Karpas-422 (cell line): ENCODE measurements at regions not wholly inside any gene's neighbourhood (a gene's known extent, or its start where the extent isn't known, plus 50 kb on each side); places are given as distances from the start of the nearest gene placed in this dataset.
"Not testable (repeated sequence)": the region's sequence is repeated elsewhere in the genome, so short reads cannot be mapped to it uniquely, and the experiment has no call there.

Experiments
- DNase-seq: peaks from one replicate; pipeline ENCODE4 v3.0.0-alpha.2; 2015
- H2AFZ ChIP-seq: fragments of 200-600 bp; sonication (generic); 2 replicates; pipeline ENCODE4 v1.6.1; 2014; ENCODE audit warnings: antibody characterized with exemption, low read length, mixed read lengths
- H3K27ac ChIP-seq: fragments of 200-600 bp; sonication (generic); 2 replicates; pipeline ENCODE4 v1.5.1; 2014; ENCODE audit warnings: mild to moderate bottlenecking, low read length, moderate library complexity
- H3K27me3 ChIP-seq: fragments of 200-600 bp; sonication (generic); 2 replicates; pipeline ENCODE4 v1.6.1; 2014; ENCODE audit warnings: low read length, mixed read lengths
- H3K36me3 ChIP-seq: fragments of 200-600 bp; sonication (generic); 2 replicates; pipeline ENCODE4 v1.6.1; 2014; ENCODE audit warnings: low read length, mixed read lengths; ENCODE audit not compliant: insufficient read depth
- H3K4me1 ChIP-seq: fragments of 200-600 bp; sonication (generic); 2 replicates; pipeline ENCODE4 v1.6.1; 2014; ENCODE audit warnings: mild to moderate bottlenecking, low read length, mixed read lengths
- H3K4me2 ChIP-seq: fragments of 200-600 bp; sonication (generic); 2 replicates; pipeline ENCODE4 v1.6.1; 2014; ENCODE audit warnings: low read length, low read depth, mild to moderate bottlenecking; ENCODE audit not compliant: poor library complexity, severe bottlenecking
- H3K4me3 ChIP-seq: fragments of 200-600 bp; sonication (generic); 2 replicates; pipeline ENCODE4 v1.5.1; 2014; ENCODE audit warnings: mild to moderate bottlenecking, antibody characterized with exemption, low read length, mixed read lengths
- H3K79me2 ChIP-seq: fragments of 200-600 bp; sonication (generic); 2 replicates; pipeline ENCODE4 v1.6.1; 2014; ENCODE audit warnings: mild to moderate bottlenecking, low read length, mixed read lengths
- H3K9ac ChIP-seq: fragments of 200-600 bp; sonication (generic); 2 replicates; pipeline ENCODE4 v1.6.0; 2014; ENCODE audit warnings: low read length
- H3K9me2 ChIP-seq: fragments of 200-600 bp; sonication (generic), shearing (Covaris generic); replicated peaks from 2 replicates; pipeline ENCODE4 v1.6.0; 2014; ENCODE audit warnings: mild to moderate bottlenecking, low read length, moderate library complexity; ENCODE audit not compliant: insufficient read depth
- H3K9me3 ChIP-seq: fragments of 300-700, 200-600 bp; sonication (generic); 2 replicates; pipeline ENCODE4 v1.6.1; 2014; ENCODE audit warnings: low read length, mixed read lengths
- H4K20me1 ChIP-seq: fragments of 200-600 bp; sonication (generic); 2 replicates; pipeline ENCODE4 v1.6.1; 2014; ENCODE audit warnings: mild to moderate bottlenecking, antibody characterized with exemption, low read length, low read depth; ENCODE audit not compliant: insufficient read depth

DNA sequence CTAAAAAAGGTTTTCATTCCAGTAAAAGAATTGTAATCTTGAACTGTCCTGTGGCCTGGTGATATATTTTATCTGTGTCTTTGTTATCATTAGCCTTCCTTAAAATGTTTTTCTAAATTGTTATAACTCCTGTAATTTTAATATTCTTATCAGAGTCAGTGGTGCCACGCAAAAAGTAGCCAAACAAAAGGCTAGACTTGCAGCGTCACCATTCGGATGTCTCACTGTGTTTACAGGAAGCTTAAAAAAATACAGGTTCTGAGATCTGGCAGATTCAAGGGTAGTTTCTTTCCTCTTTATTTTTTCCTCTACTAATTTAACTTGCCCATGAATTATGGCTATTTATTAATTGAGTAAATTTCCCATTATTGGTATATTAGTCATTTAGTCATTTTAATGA is 362.3 kb downstream of the MAT2B start:
- H3K9me2 ChIP-seq = no peaks in the 10 kb centered on the region
- no peaks in the 10 kb centered on the region for H3K4me1 ChIP-seq
- no peak overlapping the region for H3K9ac ChIP-seq
- no peaks in the 10 kb centered on the region for H3K9me3 ChIP-seq
- no peak for DNase-seq
- H3K36me3 ChIP-seq = no peaks in the 10 kb centered on the region
- no peak overlapping the region for H3K4me2 ChIP-seq
- H2AFZ ChIP-seq = no peak overlapping the region
- no peak overlapping the region for H3K4me3 ChIP-seq
- H3K79me2 ChIP-seq = no peaks in the 10 kb centered on the region
- H4K20me1 ChIP-seq = no peaks in the 10 kb centered on the region
- no peaks in the 10 kb centered on the region for H3K27me3 ChIP-seq
- no peak overlapping the region for H3K27ac ChIP-seq

GRCh38 chr5:163869581-163869980 is 364.2 kb downstream of the MAT2B start:
- Histone ChIP-seq H3K4me1 (no peaks in the 10 kb centered on the region), H3K4me3 (no peak overlapping the region), H3K4me2 (no peak overlapping the region), H3K9me3 (no peaks in the 10 kb centered on the region), H3K79me2 (no peaks in the 10 kb centered on the region), H3K27me3 (no peaks in the 10 kb centered on the region), H2AFZ (no peak overlapping the region), H3K36me3 (no peaks in the 10 kb centered on the region), H4K20me1 (no peaks in the 10 kb centered on the region), H3K9me2 (no peaks in the 10 kb centered on the region), H3K9ac (no peak overlapping the region), H3K27ac (no peak overlapping the region)
- no peak for DNase-seq

DNA sequence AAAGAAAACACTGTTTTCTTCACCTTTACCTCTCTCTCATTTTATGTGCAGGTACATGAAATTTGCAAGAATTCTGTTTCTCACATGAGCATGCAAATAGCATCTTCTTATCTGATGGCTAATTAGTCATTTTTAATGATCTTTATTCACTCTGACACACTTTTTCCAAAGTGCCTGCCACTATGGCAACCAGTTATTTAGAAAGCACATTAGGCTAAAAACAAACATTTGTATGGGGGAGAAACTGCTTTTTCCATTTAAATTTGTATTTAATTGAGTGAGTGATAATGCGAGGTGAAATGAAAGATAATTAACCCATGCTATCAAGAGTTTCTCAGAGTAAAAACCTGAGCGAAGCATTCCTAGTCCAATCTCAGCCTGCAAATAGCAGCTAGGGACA is 365.0 kb downstream of the MAT2B start:
- no peak overlapping the region for H3K9ac ChIP-seq

GRCh38 chr5:163874431-163874830 is 369.0 kb downstream of the MAT2B start:
- Histone ChIP-seq H3K27ac (no peak overlapping the region), H4K20me1 (no peaks in the 10 kb centered on the region), H3K4me3 (no peak overlapping the region), H3K36me3 (no peaks in the 10 kb centered on the region), H3K27me3 (no peaks in the 10 kb centered on the region), H3K79me2 (no peaks in the 10 kb centered on the region), H3K9me2 (no peaks in the 10 kb centered on the region), H3K4me1 (no peaks in the 10 kb centered on the region), H3K4me2 (no peak overlapping the region), H3K9ac (no peak overlapping the region), H2AFZ (no peak overlapping the region), H3K9me3 (no peaks in the 10 kb centered on the region)
- DNase-seq = no peak

More for the DNA sequence above, 365.0 kb downstream of the MAT2B start:
- Histone ChIP-seq H3K4me3 (no peak overlapping the region), H3K4me1 (no peaks in the 10 kb centered on the region), H2AFZ (no peak overlapping the region), H3K9me2 (no peaks in the 10 kb centered on the region), H3K9me3 (no peaks in the 10 kb centered on the region), H4K20me1 (no peaks in the 10 kb centered on the region), H3K36me3 (no peaks in the 10 kb centered on the region), H3K27ac (no peak overlapping the region), H3K4me2 (no peak overlapping the region), H3K79me2 (no peaks in the 10 kb centered on the region), H3K27me3 (no peaks in the 10 kb centered on the region)
- no peak for DNase-seq

DNA sequence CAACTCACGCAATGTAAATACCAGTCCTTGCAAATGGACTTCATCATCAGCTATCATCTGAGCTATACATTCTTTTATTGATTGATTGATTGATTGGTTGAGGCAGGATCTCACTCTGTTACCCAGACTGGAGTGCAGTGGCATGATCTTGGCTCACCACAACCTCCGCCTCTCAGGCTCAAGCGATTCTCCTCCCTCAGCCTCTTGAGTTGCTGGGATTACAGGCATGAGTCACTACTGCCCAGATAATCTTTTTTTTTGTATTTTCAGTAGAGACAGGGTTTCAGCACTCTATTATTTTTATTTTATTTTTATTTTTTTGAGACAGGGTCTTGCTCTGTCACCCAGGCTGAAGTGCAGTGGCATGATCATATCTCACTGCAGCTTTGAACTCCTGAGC is 369.5 kb downstream of the MAT2B start:
- not testable (repeated sequence) for H4K20me1 ChIP-seq, H3K36me3 ChIP-seq, H3K9ac ChIP-seq, H3K27me3 ChIP-seq, H3K79me2 ChIP-seq, H3K9me3 ChIP-seq, H3K4me1 ChIP-seq, H3K27ac ChIP-seq, DNase-seq, H3K4me2 ChIP-seq, H3K4me3 ChIP-seq, H3K9me2 ChIP-seq, H2AFZ ChIP-seq

- Histone ChIP-seq H3K27ac (no peak overlapping the region), H3K36me3 (no peaks in the 10 kb centered on the region), H3K4me3 (no peak overlapping the region), H3K27me3 (no peaks in the 10 kb centered on the region), H3K79me2 (no peaks in the 10 kb centered on the region), H3K4me2 (no peak overlapping the region), H3K9ac (no peak overlapping the region), H3K9me3 (no peaks in the 10 kb centered on the region), H4K20me1 (no peaks in the 10 kb centered on the region), H2AFZ (no peak overlapping the region), H3K9me2 (no peaks in the 10 kb centered on the region), H3K4me1 (no peaks in the 10 kb centered on the region)
- no peak for DNase-seq
Observed at GRCh38 chr5:163877865-163878264, 372.4 kb downstream of the MAT2B start.

DNA sequence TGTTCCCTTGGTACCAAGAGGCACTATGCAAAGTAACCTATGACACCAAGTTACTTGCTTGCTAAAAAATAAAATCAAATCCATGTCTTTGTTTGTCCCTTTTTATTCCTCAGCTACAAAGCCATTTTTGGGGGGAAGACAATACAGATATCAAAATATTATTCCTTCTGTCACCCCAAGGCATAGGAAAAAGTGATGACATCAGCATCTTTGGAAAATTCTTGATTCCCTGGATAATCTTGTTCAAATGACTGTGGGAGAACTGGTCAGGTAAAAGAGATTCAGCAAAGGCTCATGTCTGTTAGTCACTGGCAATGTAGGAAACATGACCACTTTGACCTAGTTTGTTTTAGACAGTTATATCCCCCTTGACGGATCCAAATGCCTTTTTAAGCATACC is 373.1 kb downstream of the MAT2B start:
- H3K79me2 ChIP-seq = no peaks in the 10 kb centered on the region
- DNase-seq = no peak
- no peaks in the 10 kb centered on the region for H3K36me3 ChIP-seq
- H3K9me3 ChIP-seq = no peaks in the 10 kb centered on the region
- no peak overlapping the region for H3K9ac ChIP-seq
- H3K4me1 ChIP-seq = no peaks in the 10 kb centered on the region
- H3K4me2 ChIP-seq = no peak overlapping the region
- no peak overlapping the region for H3K27ac ChIP-seq
- no peaks in the 10 kb centered on the region for H3K27me3 ChIP-seq
- H4K20me1 ChIP-seq = no peaks in the 10 kb centered on the region
- no peak overlapping the region for H2AFZ ChIP-seq
- no peak overlapping the region for H3K4me3 ChIP-seq
- H3K9me2 ChIP-seq = no peaks in the 10 kb centered on the region

- H3K4me1 ChIP-seq = no peaks in the 10 kb centered on the region
- no peak overlapping the region for H3K27ac ChIP-seq
- H3K4me2 ChIP-seq = no peak overlapping the region
- H3K36me3 ChIP-seq = no peaks in the 10 kb centered on the region
- H2AFZ ChIP-seq = no peak overlapping the region
- H3K9me2 ChIP-seq = no peaks in the 10 kb centered on the region
- no peaks in the 10 kb centered on the region for H3K9me3 ChIP-seq
- H3K79me2 ChIP-seq = no peaks in the 10 kb centered on the region
- no peak overlapping the region for H3K4me3 ChIP-seq
- no peaks in the 10 kb centered on the region for H4K20me1 ChIP-seq
- no peak for DNase-seq
- no peak overlapping the region for H3K9ac ChIP-seq
- H3K27me3 ChIP-seq = no peaks in the 10 kb centered on the region
Observed at GRCh38 chr5:163880302-163880701, 374.9 kb downstream of the MAT2B start.

DNA sequence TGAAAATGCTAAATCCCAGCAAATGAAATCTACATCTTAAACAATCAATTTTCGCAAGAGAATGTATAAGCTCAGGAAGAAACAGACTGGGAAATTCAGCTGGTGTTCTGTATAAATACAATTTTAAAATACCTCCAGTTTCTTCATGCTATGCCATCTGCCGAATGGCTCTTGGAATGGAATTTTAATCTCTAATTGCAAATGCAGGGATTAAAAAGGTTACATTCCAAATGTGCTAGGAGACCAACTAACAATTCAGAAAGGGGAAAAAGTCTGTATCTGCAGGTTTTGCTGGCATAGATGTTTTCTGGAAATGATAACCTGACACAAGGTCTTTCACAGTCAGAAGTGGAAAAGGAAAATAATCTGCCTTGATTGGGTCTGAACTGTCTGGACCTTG is 379.7 kb downstream of the MAT2B start:
- Histone ChIP-seq H3K79me2 (no peaks in the 10 kb centered on the region), H2AFZ (no peak overlapping the region), H3K9me2 (no peaks in the 10 kb centered on the region), H3K27ac (no peak overlapping the region), H3K36me3 (no peaks in the 10 kb centered on the region), H3K4me3 (no peak overlapping the region), H3K9ac (no peak overlapping the region), H4K20me1 (no peaks in the 10 kb centered on the region), H3K27me3 (no peaks in the 10 kb centered on the region), H3K9me3 (no peaks in the 10 kb centered on the region), H3K4me2 (no peak overlapping the region), H3K4me1 (no peaks in the 10 kb centered on the region)
- no peak for DNase-seq
